GM21529 (cell line): ENCODE measurements at regions not wholly inside any gene's neighbourhood (a gene's known extent, or its start where the extent isn't known, plus 50 kb on each side); places are given as distances from the start of the nearest gene placed in this dataset.
"Not testable (repeated sequence)": the region's sequence is repeated elsewhere in the genome, so short reads cannot be mapped to it uniquely, and the experiment has no call there.

Source experiments
- ATAC-seq: cut with Tn5 transposase; IDR thresholded peaks from one replicate; pipeline ENCODE4 v1.9.1; 2021; ENCODE audit not compliant: unreplicated experiment

DNA sequence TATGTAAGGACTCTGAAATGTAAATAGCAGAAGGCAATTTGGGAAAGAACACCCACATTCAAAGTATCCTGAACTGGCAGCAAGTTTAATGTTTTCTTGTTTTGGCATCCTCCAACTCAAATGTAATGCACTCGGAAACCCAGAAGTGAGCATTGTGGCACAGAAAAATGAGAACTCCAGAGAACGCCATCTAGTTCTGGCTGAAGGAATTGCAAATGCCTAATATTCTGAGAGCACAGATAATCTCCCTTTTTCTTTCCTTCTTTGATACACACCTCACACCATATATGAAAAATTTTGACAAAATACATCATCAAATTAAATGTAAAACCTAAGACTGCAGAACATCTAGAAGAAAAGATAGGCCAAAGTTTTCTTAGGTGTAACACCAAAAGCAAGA lies 52.1 kb downstream of the PWWP3B start:
- ATAC-seq, result no peak

GRCh38 chrX:106243376-106243775 lies 75.3 kb downstream of the PWWP3B start:
- ATAC-seq, result no peak

GRCh38 chrX:106246511-106246910 lies 78.4 kb downstream of the PWWP3B start:
- no peak for ATAC-seq

GRCh38 chrX:106247162-106247561 lies 79.1 kb downstream of the PWWP3B start:
- no peak for ATAC-seq

DNA sequence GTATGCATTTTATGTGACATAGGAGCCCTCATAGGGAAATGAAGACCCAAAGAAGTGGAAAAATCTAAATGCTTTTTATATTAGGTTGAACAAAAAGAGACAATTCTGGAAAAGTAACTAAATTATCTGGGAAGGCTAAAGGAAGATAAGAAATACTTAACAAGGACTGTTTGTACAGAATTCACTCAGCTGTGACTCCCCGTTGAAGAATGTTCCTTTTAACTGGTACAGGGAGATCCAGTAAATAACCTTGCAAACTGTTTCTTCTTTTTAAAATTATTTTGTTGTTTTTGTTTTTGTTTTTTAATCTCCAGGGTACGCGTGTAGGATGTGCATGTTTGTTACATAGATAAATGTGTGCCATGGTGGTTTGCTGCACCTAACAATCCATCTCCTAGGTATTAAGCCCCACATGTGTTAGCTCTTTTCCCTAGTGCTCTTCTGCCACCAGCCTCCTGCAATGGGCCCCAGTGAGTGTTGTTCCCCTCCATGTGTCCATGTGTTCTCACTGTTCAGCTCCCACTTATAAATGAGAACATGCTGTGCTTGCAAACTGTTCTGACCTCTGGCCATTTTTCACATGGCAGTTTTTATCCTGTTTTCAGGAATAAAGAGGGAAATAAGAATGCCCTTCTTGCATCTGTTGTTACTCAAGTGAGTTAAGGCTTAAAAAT lies 81.7 kb downstream of the PWWP3B start:
- no peak for ATAC-seq

GRCh38 chrX:106263817-106264216 lies 95.7 kb downstream of the PWWP3B start:
- ATAC-seq, result no peak

DNA sequence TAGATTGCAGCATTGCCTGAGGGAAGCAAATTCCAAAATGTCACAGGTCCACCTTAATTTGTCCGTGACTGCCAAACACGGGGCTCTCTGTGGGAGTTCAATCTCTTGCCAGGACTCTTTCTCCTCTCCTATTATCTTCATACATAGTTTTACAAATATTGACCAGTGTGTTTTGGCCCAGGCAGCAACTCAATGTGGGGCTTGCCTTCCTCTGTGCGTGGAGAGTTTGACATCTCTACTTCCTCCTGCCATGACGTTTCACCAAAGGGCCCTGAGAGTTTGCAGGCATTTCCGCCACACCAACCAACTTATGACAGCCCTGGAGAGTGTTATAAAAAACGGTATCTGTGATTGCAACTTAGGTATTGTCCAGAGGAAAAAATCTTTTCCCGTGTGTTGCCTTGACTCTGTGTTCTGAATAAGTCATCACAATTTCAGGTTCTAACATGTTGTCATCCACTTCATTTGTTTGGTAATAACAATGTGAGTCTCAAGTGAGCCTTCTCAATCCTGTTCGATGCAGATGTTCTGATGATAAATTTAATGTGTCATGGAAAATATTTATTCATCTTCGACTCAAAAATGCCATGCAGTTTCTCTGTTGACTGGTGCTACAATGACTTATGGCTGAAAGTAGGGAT lies 106.0 kb downstream of the PWWP3B start:
- not testable (repeated sequence) for ATAC-seq

DNA sequence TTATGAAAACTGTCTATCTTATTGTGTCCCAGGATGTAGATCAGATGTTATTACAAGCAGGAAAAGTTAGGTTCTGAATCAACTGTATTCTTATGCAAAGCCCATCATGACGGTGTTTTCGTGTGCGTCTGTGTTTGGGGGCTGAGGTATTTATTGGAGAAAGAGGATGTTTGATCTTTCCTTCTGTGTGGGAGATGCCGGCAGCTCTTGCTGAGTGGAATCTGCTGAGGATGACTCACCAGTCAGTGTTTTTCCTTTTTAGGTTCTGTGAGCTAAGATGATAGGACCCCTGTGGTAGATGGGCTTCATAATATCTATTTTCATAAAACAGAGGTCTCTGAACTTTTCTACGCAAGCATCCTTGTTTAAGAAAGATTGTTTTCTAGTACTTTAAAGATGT lies 107.1 kb downstream of the PWWP3B start:
- not testable (repeated sequence) for ATAC-seq

DNA sequence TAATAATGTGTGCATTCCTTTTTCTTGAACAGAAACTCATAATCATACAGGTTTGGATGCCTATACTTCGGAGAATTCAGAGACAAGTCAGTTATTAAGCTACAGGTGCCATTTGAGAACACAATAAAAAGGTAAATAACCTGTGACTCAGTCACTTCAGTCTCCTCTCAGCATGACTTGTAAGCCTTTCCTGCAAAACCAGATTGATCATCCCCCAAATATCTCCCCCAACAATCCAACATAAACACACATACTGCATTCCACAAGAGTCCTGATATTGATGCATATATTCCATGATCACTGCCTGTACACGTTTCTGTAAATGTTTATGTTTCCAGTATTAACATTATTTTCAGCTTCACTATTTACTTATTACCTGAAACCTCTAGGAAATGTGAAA lies 110.8 kb downstream of the PWWP3B start:
- ATAC-seq, result no peak

DNA sequence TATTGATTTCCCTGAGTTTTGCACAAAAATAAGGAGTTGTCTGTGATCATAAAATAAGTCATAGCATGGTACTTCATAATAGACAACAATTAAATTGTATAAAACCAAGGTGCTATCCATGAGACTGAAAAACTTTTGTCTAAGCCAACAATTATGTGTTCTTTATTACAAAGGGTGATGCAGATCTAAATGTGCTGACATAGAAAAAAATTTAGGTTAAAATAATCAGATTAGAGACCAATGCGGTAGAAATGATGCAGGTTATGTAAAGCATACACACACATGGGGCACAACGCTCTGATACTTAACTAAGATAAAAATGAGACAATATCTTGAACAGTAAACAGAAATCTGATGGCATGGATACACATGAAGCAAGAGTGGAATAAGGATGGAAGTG lies 113.3 kb downstream of the PWWP3B start:
- no peak for ATAC-seq

GRCh38 chrX:106283841-106284240 lies 115.7 kb downstream of the PWWP3B start:
- no peak for ATAC-seq

- ATAC-seq, result no peak
Measured at GRCh38 chrX:106284431-106285025, 116.4 kb downstream of the PWWP3B start.

DNA sequence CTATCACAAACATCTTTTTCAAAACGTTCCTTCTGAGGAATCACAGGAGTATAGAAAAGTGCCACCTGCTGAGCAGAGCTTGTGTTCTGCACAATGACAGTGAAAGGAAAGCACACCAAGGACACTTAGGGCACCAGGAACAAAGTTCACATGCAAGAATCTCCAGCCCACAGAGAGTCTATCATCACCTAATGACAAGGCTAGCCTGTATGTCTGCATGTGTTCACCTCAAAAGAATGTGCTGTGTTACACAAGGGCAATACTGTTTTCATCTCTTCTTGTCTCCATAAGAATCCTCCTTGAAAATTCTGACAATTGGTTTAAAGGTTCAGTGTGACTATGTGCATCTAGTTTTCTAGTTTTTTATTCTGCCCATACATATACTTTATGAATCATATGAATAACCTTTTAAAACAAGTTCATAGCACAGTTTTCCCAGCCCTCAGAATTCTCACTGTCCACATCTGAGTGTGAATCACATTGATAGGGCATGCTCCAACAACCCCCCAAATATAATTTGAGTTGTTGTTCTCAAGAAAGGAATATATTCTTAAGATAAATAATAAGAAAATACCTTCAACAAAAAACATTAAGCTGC lies 118.0 kb downstream of the PWWP3B start:
- no peak for ATAC-seq

GRCh38 chrX:106290778-106291177 lies 122.7 kb downstream of the PWWP3B start:
- not testable (repeated sequence) for ATAC-seq

DNA sequence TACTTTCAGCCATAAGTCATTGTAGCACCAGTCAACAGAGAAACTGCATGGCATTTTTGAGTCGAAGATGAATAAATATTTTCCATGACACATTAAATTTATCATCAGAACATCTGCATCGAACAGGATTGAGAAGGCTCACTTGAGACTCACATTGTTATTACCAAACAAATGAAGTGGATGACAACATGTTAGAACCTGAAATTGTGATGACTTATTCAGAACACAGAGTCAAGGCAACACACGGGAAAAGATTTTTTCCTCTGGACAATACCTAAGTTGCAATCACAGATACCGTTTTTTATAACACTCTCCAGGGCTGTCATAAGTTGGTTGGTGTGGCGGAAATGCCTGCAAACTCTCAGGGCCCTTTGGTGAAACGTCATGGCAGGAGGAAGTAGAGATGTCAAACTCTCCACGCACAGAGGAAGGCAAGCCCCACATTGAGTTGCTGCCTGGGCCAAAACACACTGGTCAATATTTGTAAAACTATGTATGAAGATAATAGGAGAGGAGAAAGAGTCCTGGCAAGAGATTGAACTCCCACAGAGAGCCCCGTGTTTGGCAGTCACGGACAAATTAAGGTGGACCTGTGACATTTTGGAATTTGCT lies 123.8 kb downstream of the PWWP3B start:
- ATAC-seq, result not testable (repeated sequence)

- no peak for ATAC-seq
Measured at GRCh38 chrX:106300239-106300638, 132.1 kb downstream of the PWWP3B start.

GRCh38 chrX:106300656-106301055 lies 132.6 kb downstream of the PWWP3B start:
- no peak for ATAC-seq

DNA sequence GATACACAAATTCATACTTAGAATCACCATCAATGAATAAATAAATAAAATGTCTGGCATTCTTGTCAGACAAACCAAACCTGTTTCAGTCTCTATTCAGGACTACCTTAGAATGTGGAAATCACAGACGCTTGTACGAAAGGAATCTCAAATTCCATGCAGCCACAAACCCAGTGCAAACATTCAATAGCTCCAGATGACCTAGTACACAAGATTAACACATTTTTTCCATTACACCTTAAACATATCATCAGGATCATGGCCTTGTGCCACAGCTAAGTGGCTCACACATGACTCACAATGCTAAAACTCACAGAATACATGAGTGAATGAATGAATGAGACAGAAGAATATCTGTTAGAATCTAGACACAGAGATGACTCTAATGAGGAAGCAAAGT lies 134.2 kb downstream of the PWWP3B start:
- no peak for ATAC-seq

GRCh38 chrX:106306391-106306947 lies 138.4 kb downstream of the PWWP3B start:
- ATAC-seq, result no peak

DNA sequence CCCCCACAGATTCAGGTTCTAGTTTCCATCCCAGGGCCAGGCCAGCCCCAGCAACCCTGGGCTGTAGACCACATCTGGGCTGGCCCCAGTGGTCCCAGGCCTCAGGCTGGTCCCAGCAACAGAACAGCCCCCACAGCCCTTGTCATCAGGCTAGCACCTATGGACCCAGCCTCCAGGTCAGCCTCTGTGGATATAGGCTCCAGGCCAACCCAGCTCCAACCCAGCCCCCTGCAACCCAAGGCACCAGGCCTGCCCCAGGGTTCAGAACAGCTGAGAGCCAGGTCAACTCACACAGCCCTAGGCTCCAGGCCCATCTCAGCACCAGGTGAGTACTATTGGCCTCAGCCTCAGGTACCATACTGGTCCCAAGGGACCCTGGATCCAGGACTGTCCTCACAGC lies 155.3 kb downstream of the PWWP3B start:
- no peak for ATAC-seq

GRCh38 chrX:106331606-106332005 lies 163.5 kb downstream of the PWWP3B start:
- peak; percentile 49 for ATAC-seq
